ENCODE measurements at regions not wholly inside any gene's neighbourhood (a gene's known extent, or its start where the extent isn't known, plus 50 kb on each side); places are given as distances from the start of the nearest gene placed in this dataset.

GRCh38 chr18:75831960-75832359 is 404.5 kb upstream of the SMIM21 start:
- no peak overlapping the region for H3K4me3 ChIP-seq (ENCODE audit: low read depth, low read length)
- no peaks in the 10 kb centered on the region for H3K36me3 ChIP-seq
- DNase-seq = no peak
- TF ChIP-seq CTCF (IDR thresholded peaks at IDR 0.05; ENCODE audit: low read depth, low read length) = no peak
- H3K27me3 ChIP-seq = no peaks in the 10 kb centered on the region
- H3K9me3 ChIP-seq = no peaks in the 10 kb centered on the region
- H3K4me1 ChIP-seq = no peaks in the 10 kb centered on the region

- Histone ChIP-seq H3K4me3 (ENCODE audit: low read depth, low read length) (no peak overlapping the region), H3K27me3 (no peaks in the 10 kb centered on the region), H3K9me3 (no peaks in the 10 kb centered on the region), H3K4me1 (no peaks in the 10 kb centered on the region), H3K36me3 (no peaks in the 10 kb centered on the region)
- no peak for DNase-seq
- no peak for TF ChIP-seq CTCF (IDR thresholded peaks at IDR 0.05; ENCODE audit: low read depth, low read length)
Observed at GRCh38 chr18:75830828-75831227, 403.3 kb upstream of the SMIM21 start.

- H3K4me3 ChIP-seq (ENCODE audit: low read depth, low read length) = no peak overlapping the region
- no peaks in the 10 kb centered on the region for H3K4me1 ChIP-seq
- H3K27me3 ChIP-seq = no peaks in the 10 kb centered on the region
- DNase-seq = no peak
- no peaks in the 10 kb centered on the region for H3K9me3 ChIP-seq
- no peak for TF ChIP-seq CTCF (IDR thresholded peaks at IDR 0.05; ENCODE audit: low read depth, low read length)
- no peaks in the 10 kb centered on the region for H3K36me3 ChIP-seq
Observed at GRCh38 chr18:75829091-75829490, 401.6 kb upstream of the SMIM21 start.

DNA sequence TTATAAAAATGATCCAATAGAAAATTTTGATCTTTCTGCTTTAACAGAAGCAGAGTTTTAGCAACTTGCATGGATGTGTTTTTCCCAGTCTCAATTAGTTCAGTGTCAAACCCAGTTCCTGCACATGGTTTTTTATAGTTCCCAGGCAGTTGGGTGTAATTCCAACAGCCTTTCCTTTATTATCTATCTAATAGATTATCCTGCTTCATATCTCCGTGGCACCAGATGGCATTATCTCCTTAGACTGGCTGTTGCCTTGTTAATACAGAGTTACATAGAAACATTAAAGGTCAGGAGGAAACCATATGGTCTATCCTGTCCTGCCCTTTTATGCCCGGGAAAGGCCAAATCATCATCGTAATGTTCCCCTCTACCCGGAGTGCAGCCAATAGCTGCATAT is 400.9 kb upstream of the SMIM21 start:
- no peak for DNase-seq
- H3K36me3 ChIP-seq = no peaks in the 10 kb centered on the region
- no peaks in the 10 kb centered on the region for H3K9me3 ChIP-seq
- H3K4me3 ChIP-seq (ENCODE audit: low read depth, low read length) = no peak overlapping the region
- TF ChIP-seq CTCF (IDR thresholded peaks at IDR 0.05; ENCODE audit: low read depth, low read length) = no peak
- H3K4me1 ChIP-seq = no peaks in the 10 kb centered on the region
- H3K27me3 ChIP-seq = no peaks in the 10 kb centered on the region

DNA sequence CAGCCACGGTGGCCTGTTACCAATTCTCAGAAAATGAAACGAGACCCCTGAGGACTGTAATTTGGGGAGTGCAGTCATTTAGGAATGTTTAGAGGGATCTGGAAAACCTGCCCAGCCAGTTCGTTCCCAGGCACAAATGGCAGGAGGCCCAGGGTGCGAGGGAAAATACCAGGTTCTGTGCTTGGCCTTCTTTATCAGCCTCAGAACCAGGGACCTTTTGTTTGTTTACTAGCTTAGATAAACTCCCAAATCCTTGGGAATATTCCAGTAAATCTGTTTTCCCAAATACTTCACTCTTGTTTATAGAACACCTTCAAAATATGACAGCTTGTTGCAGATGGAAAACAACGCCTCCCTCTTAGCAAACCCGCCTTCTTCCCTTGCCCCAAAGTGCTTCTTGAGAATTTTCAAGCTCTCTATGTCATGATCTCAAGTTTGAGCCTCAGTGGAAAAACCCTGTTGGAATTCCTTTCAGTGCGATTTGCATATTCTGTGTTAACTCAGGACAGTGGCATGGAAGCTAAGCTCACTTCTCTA is 400.3 kb upstream of the SMIM21 start:
- TF ChIP-seq CTCF (IDR thresholded peaks at IDR 0.05; ENCODE audit: low read depth, low read length) = no peak
- Histone ChIP-seq H3K27me3 (no peaks in the 10 kb centered on the region), H3K36me3 (no peaks in the 10 kb centered on the region), H3K9me3 (no peaks in the 10 kb centered on the region), H3K4me1 (no peaks in the 10 kb centered on the region), H3K4me3 (ENCODE audit: low read depth, low read length) (no peak overlapping the region)
- no peak for DNase-seq

DNA sequence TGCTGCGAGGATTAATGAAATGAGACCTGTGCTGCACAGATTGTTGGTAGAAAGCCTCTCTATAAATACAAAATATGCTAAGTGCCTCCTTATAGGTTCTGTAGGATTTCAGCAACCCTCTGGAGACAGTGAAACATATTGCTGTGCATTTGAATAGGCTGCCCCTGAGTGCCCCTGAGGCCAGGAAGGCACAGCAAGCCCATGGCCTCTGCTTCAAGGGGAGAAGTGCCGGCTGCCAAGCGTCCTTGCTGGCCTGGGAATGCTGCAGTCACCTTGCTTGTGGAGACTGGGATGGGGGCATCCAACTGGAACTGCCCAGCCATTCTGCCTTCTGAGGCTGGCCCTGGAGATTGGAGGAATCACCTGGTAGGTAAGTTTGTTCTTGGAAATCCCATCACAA is 397.2 kb upstream of the SMIM21 start:
- Histone ChIP-seq H3K27me3 (no peaks in the 10 kb centered on the region), H3K9me3 (no peaks in the 10 kb centered on the region), H3K4me3 (ENCODE audit: low read depth, low read length) (no peak overlapping the region), H3K4me1 (no peaks in the 10 kb centered on the region), H3K36me3 (no peaks in the 10 kb centered on the region)
- DNase-seq = no peak
- no peak for TF ChIP-seq CTCF (IDR thresholded peaks at IDR 0.05; ENCODE audit: low read depth, low read length)

Measured in BE2C (cell line).